PC-3 (cell line): ENCODE measurements at regions not wholly inside any gene's neighbourhood (a gene's known extent, or its start where the extent isn't known, plus 50 kb on each side); places are given as distances from the start of the nearest gene placed in this dataset.

Source experiments
- ATAC-seq: fragments of 200-7000 bp; cut with Tn5 transposase; 2 replicates; pipeline ENCODE4 v1.9.1; 2020; ENCODE audit warnings: mild to moderate bottlenecking, moderate library complexity
- BruUV-seq: library from RNA; stranded (reverse); fragments of 400-500 nt; replicated peaks from 2 replicates; lab custom pipeline; 2021; lab: Mats Ljungman, UMichigan
- CTCF ChIA-PET: fragments of 300-600 bp; sonication (Branson Sonifier 250); formaldehyde crosslinking; loops from one replicate; lab custom pipeline; 2022; ENCODE audit warnings: antibody characterized with exemption; lab: Charles Lee
- POLR2A ChIA-PET: fragments of 300-600 bp; sonication (Branson Sonifier 250); formaldehyde crosslinking; loops from one replicate; lab custom pipeline; 2022; ENCODE audit warnings: antibody characterized with exemption; ENCODE audit not compliant: unreplicated experiment; lab: Charles Lee
- DNase-seq: peaks from one replicate; pipeline ENCODE4 v3.0.0-alpha.2; 2015
- H2AFZ ChIP-seq: fragments of 300-600 bp; sonication (generic); 2 replicates; pipeline ENCODE4 v1.6.0; 2016; ENCODE audit warnings: antibody characterized with exemption, low read length
- H3F3A ChIP-seq: fragments of 300-600 bp; sonication (generic); one replicate; pipeline ENCODE4 v1.6.0; 2017; ENCODE audit warnings: antibody characterized with exemption, low read length, control low read depth, mild to moderate bottlenecking; ENCODE audit not compliant: unreplicated experiment
- H3K27ac ChIP-seq: fragments of 300-600 bp; sonication (generic); 2 replicates; pipeline ENCODE4 v1.5.1; 2016; ENCODE audit warnings: mild to moderate bottlenecking, low read length
- H3K27me3 ChIP-seq: fragments of 300-600 bp; sonication (generic); 2 replicates; pipeline ENCODE4 v1.6.1; 2016; ENCODE audit warnings: low read length, mixed read lengths
- H3K36me3 ChIP-seq: fragments of 300-600 bp; sonication (generic); 2 replicates; pipeline ENCODE4 v1.6.1; 2016; ENCODE audit warnings: low read depth, mixed run types, low read length, mixed read lengths
- H3K4me1 ChIP-seq: fragments of 300-600 bp; sonication (generic); 2 replicates; pipeline ENCODE4 v1.5.1; 2016; ENCODE audit warnings: low read length; ENCODE audit not compliant: insufficient read depth
- H3K4me2 ChIP-seq: fragments of 300-600 bp; sonication (generic); 2 replicates; pipeline ENCODE4 v1.6.0; 2016; ENCODE audit warnings: low read length
- H3K4me3 ChIP-seq: fragments of 300-600 bp; sonication (generic); 2 replicates; pipeline ENCODE4 v1.5.1; 2016; ENCODE audit warnings: mild to moderate bottlenecking, low read length, mixed read lengths
- H3K79me2 ChIP-seq: fragments of 300-600 bp; sonication (generic); 2 replicates; pipeline ENCODE4 v1.6.1; 2017; ENCODE audit warnings: low read length, mixed read lengths
- H3K9ac ChIP-seq: fragments of 300-600 bp; sonication (generic); 2 replicates; pipeline ENCODE4 v1.6.0; 2016; ENCODE audit warnings: mild to moderate bottlenecking, low read length
- H3K9me2 ChIP-seq: fragments of 300-600 bp; sonication (generic); replicated peaks from 2 replicates; pipeline ENCODE4 v1.6.1; 2016; ENCODE audit warnings: mixed run types, low read length, mixed read lengths
- H3K9me3 ChIP-seq: fragments of 300-600 bp; sonication (generic); 2 replicates; pipeline ENCODE4 v1.6.1; 2016; ENCODE audit warnings: low read length, mixed read lengths
- H4K20me1 ChIP-seq: fragments of 300-600 bp; sonication (generic); 2 replicates; pipeline ENCODE4 v1.6.1; 2016; ENCODE audit warnings: low read length, mixed read lengths
- EZH2 ChIP-seq: fragments of 300-600 bp; sonication (generic); IDR thresholded peaks from one replicate; pipeline ENCODE4 v1.6.1; 2017; ENCODE audit warnings: antibody characterized with exemption, mild to moderate bottlenecking, low read length; ENCODE audit not compliant: unreplicated experiment
- EZH2phosphoT487 ChIP-seq: fragments of 300-600 bp; sonication (generic); IDR thresholded peaks from 2 replicates; pipeline ENCODE4 v1.6.1; 2018; ENCODE audit warnings: mild to moderate bottlenecking, antibody characterized with exemption, low read length, borderline replicate concordance
- intact Hi-C: fragments of 100-400 bp; cut with micrococcal nuclease; formaldehyde crosslinking; loops from 2 replicates; pipeline ENCODE4 v1.9.0; 2023
- TF ChIP-seq, protein P1 (sequence below): fragments of 300-600 bp; sonication (generic); conservative IDR thresholded peaks from 2 replicates; pipeline ENCODE4 v1.5.1; 2017; ENCODE audit warnings: antibody characterized with exemption, low read depth, mild to moderate bottlenecking, low read length

DNA sequence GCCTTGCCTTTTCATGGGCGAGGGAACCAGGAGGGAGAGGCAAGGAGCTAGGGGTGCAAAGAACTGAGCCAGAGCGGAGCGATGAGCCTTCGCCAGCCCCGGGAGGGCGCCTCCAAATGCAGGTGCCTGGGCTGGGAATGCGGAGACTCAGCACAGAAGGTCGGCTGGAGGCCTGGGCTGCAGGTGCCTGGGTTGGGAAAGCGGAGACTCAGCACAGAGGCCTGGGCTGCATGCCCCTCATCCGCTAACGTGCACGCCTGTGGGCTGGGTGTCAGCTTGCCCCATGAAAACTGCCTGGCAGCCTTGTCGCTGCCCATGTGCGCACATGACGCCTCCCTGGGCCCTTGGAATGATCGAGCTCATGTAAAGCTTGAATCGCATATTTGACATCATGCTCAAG is 51.8 kb downstream of the POM121L12 start:
- Histone ChIP-seq H3K9ac (no peak overlapping the region), H4K20me1 (no peaks in the 10 kb centered on the region), H3K9me3 (no peaks in the 10 kb centered on the region), H3K79me2 (no peaks in the 10 kb centered on the region), H3K4me3 (no peak overlapping the region), H3F3A (no peaks in the 10 kb centered on the region), H3K4me1 (no peaks in the 10 kb centered on the region), H3K4me2 (no peak overlapping the region), H3K9me2 (no peaks in the 10 kb centered on the region), H3K36me3 (no peaks in the 10 kb centered on the region), H3K27ac (no peak overlapping the region), H3K27me3 (no peaks in the 10 kb centered on the region), H2AFZ (no peak overlapping the region)
- ChIA-PET POLR2A (no interaction called here), CTCF (no interaction called here)
- no peak for TF ChIP-seq EZH2
- TF ChIP-seq EZH2phosphoT487 = no peak
- TF ChIP-seq, protein P1, sequence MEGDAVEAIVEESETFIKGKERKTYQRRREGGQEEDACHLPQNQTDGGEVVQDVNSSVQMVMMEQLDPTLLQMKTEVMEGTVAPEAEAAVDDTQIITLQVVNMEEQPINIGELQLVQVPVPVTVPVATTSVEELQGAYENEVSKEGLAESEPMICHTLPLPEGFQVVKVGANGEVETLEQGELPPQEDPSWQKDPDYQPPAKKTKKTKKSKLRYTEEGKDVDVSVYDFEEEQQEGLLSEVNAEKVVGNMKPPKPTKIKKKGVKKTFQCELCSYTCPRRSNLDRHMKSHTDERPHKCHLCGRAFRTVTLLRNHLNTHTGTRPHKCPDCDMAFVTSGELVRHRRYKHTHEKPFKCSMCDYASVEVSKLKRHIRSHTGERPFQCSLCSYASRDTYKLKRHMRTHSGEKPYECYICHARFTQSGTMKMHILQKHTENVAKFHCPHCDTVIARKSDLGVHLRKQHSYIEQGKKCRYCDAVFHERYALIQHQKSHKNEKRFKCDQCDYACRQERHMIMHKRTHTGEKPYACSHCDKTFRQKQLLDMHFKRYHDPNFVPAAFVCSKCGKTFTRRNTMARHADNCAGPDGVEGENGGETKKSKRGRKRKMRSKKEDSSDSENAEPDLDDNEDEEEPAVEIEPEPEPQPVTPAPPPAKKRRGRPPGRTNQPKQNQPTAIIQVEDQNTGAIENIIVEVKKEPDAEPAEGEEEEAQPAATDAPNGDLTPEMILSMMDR = no peak
- no TSS peak for BruUV-seq
- DNase-seq (no peak), ATAC-seq (no peak)
- intact Hi-C loops = no loop called here

DNA sequence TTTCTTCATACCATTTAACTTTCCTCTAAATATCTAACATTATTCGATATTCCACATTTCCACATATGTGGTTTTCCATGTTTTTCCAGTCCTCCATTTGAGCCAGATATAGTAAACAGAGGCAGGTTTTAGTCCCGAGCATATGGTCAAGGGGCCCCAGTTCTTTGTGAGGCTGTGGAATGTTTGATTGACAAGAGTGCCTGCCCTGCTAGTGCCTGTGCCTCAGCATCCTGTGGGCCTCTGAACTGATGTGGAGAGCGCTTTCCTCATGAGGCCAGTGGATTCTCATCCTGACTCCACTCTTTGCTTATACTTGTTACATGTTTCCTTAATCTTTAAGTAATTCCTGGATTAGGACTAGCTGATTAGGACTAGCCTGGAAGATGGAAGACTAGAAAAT is 58.8 kb downstream of the POM121L12 start:
- ChIA-PET POLR2A (no interaction called here), CTCF (no interaction called here)
- Histone ChIP-seq H3K27ac (no peak overlapping the region), H3F3A (no peaks in the 10 kb centered on the region), H3K36me3 (no peaks in the 10 kb centered on the region), H3K79me2 (no peaks in the 10 kb centered on the region), H3K4me3 (no peak overlapping the region), H3K9me2 (no peaks in the 10 kb centered on the region), H3K9ac (no peak overlapping the region), H3K4me1 (no peaks in the 10 kb centered on the region), H4K20me1 (no peaks in the 10 kb centered on the region), H3K9me3 (no peaks in the 10 kb centered on the region), H2AFZ (no peak overlapping the region), H3K27me3 (no peaks in the 10 kb centered on the region), H3K4me2 (no peak overlapping the region)
- TF ChIP-seq EZH2phosphoT487 = no peak
- TF ChIP-seq, protein P1 = no peak
- TF ChIP-seq EZH2 = no peak
- BruUV-seq = no TSS peak
- DNase-seq = no peak
- intact Hi-C loops = no loop called here
- no peak for ATAC-seq

DNA sequence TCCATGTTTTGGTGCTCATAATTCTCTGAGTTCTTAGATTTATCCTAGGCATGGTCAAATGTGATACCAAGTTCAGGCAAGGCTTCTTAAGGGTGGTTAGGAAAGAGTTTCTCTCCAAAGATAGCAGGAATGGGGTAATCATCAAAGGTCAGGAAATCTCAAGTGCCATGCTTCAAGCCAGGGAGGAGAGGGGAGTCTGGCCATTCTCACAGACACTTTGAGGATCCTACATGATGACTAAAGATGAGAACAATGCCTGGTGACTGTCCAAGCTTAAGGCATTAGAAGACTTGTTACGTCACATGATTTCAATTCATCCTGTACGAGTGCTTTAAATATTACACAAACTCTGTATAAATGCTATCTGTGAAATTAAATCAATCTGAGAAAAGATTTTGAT is 59.4 kb downstream of the POM121L12 start:
- no peak overlapping the region for H2AFZ ChIP-seq
- ATAC-seq (no peak), DNase-seq (no peak)
- H3K9me2 ChIP-seq = no peaks in the 10 kb centered on the region
- H3K4me3 ChIP-seq = no peak overlapping the region
- H3F3A ChIP-seq = no peaks in the 10 kb centered on the region
- no peak for TF ChIP-seq EZH2phosphoT487
- TF ChIP-seq, protein P1 = no peak
- TF ChIP-seq EZH2 = no peak
- no TSS peak for BruUV-seq
- CTCF ChIA-PET = no interaction called here
- intact Hi-C loops = no loop called here
- POLR2A ChIA-PET = no interaction called here
- H3K9me3 ChIP-seq = no peaks in the 10 kb centered on the region
- no peaks in the 10 kb centered on the region for H4K20me1 ChIP-seq
- no peaks in the 10 kb centered on the region for H3K27me3 ChIP-seq
- no peak overlapping the region for H3K9ac ChIP-seq
- H3K36me3 ChIP-seq = no peaks in the 10 kb centered on the region
- H3K4me1 ChIP-seq = no peaks in the 10 kb centered on the region
- H3K79me2 ChIP-seq = no peaks in the 10 kb centered on the region
- no peak overlapping the region for H3K27ac ChIP-seq
- no peak overlapping the region for H3K4me2 ChIP-seq
